GM19455 (cell line): ENCODE measurements at regions not wholly inside any gene's neighbourhood (a gene's known extent, or its start where the extent isn't known, plus 50 kb on each side); places are given as distances from the start of the nearest gene placed in this dataset.
"Not testable (repeated sequence)": the region's sequence is repeated elsewhere in the genome, so short reads cannot be mapped to it uniquely, and the experiment has no call there.

Experiments
- ATAC-seq: cut with Tn5 transposase; IDR thresholded peaks from one replicate; pipeline ENCODE4 v1.9.1; 2021; ENCODE audit not compliant: unreplicated experiment

DNA sequence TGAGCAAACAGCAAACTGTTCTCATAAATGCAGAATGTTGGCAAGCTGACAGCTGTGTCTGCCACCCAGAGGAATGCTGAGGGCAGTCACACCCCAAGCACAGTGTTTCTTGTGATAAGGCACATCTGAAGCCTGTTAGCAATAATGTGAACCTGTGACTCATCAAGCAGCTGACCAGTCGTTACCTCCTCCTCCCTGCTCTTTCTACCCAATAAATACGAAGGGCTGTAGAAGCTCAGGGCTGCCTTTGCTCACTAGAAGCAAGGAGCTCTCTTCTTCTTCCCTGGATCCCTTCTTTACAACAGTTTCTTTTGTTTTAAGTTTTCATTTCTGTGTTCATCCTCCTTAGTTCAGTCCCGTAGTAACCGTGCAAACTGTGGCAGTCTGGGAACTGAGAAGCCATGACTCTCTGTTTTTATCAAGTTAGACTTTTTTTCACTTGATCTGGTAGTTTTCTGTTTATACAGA, 160.3 kb upstream of the ZNF184 start:
- not testable (repeated sequence) for ATAC-seq

DNA sequence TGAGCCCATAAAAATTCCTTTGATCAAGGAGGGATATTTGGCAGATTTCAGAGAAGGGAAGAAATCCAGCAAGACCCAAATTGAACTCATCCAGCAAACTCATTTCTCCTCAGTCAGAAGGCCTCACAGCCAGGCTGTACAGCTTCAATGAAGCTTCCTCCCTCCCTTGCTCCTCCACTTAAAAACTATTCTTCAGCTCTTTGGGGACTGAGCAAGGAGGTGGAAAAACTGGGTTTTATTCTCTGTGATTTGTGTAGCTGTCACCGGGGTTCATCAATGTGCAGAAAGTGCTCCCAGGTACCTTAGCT, 158.7 kb upstream of the ZNF184 start:
- ATAC-seq = no peak

DNA sequence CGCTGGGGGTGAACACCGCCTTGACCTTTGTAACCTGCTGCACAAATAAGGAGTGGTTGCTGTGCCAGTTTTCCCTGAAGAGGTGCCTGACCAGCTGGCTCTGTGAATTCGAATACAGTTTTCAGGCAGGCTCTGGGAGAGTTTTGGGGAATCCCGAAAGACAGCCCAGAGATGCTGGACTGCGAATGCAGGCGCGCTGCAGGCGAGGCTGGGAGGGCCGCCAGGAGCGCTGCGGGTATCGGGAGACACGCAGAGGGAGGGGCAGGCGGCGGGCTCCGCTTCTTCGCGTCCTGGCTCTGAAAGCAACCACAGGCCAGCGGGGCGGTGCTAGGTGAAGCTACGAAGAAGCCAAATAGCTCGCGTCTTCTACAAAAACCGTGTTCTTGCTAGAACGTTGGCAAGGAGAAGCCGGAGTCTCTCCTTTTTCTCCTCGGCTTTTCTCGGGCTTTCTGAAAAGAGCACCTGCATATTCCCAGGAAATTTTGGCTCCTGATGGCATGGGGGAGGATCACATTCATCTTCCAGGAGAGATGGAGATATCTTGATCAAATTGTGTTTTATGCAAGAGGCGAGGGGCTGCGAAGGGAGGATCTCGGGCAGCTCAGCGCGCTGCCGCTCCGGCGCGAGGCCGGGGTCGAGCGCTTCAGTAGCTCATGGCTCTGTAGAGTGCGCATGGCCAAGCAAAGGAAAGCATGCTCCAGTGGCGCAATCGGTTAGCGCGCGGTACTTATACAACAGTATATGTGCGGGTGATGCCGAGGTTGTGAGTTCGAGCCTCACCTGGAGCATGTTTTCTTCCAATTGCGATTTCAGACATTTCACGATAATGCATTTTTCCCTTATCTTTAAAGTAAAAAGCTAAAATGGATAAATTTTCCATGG, 158.1 kb upstream of the ZNF184 start:
- no peak for ATAC-seq

DNA sequence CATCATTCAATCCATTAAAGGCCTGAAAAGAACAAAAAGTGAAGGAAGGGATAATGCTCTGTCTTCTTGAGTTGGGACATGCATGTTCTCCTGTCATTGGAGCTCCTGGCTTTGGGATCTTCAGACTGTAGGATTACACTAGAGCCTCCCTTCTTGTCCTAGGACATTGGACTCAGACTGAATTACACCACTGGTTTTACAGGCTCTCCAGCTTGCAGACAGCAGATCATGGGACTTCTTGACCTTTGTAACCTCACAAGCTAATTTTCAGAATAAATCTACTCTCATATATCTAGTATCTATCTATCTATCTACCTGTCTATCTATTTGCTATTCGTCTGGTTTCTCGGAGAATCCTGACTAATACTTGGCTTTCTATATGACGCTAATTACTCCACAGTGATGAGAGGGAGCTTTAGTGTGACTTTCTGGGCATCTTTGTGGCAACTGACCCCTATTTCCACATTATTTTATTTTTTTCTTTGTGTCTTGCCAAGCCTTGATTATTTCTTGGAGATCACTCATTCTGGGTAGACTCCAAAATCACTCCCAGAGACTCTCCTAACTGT, 151.9 kb upstream of the ZNF184 start:
- ATAC-seq = no peak

DNA sequence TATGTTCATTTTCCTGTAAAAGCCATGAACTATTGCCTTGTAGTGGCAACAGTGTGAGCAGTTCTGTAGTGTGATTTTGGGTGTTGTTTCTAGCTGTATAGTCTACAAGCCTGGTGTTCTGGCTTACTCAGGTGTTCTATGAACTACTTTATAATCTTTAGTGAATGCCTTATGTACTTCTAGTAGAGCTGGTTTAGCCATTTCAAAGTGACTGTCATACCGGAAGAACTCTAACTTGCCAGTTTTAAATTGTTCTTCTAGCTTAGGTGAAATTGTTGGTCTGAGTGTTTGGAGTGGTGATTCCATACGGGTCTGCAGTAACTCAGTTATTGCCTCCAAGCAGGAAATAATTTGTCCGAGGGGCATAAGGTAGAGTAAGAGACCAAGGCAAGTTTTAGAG, 150.2 kb upstream of the ZNF184 start:
- ATAC-seq = no peak

DNA sequence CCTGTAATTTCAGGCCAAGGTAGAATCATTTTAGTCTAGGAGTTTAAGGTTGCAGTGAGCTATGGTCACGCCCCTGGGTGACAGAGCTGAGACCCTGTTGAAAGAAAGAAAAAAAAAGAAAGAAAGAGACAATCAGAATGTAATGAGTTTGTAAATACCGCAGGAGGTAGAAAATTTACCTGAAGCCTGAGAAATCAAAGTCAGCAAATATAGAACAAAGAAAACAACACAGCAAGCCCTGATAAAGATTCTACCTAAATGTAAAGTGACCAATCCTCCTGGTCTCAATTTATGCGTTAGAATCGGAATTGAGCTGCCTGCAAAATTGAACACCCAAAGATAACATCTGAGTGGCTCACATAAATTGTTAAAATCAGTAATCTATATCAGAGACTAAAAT, 146.5 kb upstream of the ZNF184 start:
- no peak for ATAC-seq

DNA sequence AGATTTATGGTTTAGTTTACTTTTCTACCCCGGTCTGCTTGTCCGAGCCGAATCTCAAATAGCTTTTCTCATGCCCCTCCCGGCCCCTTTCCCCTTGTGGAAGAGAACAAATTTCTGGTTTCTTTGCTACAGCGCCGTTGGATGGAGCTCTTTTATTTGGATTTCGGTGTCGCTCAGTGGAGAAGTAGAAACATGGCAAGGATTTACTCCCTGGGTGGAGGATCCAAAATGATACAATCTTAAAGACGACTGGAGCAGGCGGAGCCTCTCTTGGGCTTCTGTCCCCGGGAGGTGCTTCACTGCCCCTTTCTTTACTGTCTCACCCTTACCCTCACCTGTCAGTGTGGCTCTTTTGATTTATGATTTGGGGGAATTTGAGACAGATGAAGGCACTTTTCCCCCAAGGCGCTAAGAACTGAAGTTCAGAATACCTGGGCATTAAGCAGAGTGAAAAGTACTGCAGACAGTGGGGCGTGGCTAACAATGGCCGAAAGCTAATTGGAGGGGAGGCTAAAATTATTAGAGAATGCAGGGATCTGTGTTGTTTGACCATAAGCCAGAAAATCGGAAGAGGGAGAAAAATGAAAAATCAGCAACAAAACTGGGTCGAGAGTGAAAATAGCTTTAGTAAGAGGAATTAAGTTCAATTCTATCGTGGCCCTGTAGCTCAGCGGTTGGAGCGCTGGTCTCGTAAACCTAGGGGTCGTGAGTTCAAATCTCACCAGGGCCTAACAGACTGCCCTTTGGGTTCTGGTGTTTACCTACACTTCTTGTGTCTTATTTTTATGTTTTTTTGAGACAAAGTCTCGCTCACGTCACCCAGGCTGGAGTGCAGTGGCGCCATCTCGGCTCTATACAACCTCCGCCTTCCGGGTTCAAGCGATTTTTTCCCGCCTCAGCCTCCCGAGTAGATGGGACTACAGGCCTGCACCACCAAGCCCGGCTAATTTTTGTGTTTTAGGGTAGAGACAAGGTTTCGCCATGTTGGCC, 145.1 kb upstream of the ZNF184 start:
- ATAC-seq = no peak

DNA sequence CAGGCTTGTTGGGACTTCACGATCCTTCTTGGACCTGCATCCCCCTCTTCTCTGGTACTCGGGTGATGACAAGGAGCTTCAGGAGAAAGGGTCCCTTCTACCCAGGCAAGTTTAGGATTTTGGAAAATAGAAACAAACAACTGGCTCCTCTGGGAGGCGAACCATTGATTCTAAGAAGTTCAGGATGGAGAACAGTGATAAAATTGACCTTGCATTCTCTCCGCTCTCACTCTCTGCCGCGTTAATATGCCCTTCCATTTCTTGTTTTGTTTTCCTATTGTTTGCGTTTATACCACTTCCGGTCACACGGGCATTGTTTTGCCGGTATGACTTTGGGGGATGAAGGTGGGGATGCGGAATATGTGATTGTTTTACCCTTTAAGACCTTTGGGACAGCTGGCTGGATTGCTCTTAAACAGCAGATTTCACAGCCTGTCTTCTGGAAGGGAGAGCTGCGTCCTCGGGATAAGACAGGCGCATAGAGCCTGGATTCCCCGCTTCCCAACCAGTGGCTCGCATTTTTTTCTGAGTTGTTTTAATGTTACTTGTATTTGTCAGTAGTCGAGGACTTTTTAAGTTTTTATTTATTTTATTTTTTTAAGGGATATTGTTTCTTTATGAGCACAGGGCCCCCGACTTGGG, 144.3 kb upstream of the ZNF184 start:
- no peak for ATAC-seq

DNA sequence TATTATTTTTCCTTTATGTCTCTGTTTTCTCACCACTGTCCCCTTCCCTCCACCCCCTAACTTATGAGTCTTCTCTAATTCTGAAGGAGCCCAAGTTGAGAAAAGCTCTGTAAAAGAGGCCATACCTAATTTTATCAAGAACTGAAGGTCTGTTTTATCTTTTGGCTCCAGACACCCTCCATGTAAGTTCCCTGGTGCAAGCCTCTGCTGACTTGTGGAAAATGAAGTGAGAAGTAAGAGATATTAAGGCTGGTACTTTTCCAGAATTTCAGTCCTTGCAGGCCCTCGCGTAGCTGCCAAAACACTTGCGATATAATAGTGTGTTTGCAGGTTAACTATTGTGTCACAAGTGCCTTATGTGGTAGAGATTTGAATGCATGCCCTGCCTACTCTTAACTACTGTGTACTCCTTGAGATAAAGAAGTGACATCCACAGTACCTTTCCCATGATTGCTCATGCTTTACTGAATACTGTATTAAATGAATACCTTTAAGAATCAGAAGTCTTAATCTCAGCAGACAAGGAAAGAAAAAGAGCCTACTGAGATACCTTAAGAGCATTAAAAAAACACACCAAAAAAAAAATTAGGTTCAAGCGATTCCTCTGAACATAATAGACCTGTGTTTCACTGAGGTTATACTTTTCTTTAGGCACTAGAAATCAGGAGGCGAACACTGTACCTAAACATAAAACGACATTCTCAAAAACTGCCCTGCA, 143.6 kb upstream of the ZNF184 start:
- no peak for ATAC-seq

DNA sequence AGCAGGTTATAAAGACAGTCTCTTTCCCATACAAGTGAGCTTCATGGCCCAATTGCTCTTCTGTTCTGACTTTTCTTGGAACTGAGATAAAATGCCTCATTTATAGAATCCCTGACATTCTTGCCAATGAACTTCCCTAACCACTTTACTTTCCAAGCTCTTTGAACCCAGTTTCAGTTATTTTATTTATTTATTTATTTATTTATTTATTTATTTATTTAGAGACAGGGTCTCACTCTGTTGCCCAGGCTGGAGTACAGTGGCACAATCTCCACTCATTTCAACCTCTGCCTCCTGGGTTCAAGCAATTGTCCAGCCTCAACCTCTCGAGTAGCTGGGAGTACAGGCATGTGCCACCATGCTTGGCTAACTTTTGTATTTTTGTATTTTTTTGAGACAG, 138.5 kb upstream of the ZNF184 start:
- ATAC-seq = no peak

DNA sequence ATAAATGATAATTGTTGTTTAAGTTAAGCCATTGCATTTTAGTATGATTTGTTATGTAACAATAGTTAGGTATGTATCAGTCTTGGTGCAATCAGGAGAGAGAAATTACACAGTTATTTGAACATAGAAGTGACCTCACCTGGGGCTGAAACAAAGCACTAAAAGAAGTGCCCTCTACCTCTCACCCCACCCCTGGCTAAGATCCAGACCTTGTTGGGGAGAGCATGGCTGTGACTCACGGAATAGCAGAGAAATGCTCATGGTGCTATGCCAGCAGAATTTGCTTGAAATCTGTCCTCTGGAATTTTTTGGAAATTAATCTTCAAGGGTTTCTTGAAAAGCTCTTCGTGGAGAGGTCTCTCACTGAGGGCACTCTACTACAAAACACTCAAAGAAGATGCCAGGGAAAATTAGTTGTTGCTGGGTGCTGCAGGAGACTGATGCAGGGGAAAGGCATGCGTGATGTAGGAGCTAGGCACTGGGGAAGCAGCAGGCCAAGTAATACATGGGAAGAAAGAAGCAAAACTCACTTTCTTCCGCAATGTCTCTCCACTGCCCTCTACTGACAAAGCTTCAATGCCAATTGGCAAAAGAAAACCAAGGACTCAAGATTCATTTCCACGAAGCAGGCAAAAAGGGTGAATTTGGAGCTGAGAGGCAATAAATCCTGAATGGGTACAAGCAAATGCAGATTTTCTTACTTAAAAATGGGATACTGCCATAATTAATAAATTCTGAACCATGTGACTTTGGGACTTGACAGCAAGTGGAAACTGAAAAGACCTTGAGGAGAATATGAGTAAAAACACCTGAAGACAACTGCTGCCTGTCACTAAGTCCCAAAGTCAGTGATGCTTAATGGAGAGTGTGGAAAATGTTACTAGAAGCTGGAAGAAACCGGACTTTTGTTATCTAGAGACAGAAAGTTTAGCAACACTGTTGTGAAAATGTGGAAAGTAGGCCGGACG, 136.3 kb upstream of the ZNF184 start:
- ATAC-seq = no peak

DNA sequence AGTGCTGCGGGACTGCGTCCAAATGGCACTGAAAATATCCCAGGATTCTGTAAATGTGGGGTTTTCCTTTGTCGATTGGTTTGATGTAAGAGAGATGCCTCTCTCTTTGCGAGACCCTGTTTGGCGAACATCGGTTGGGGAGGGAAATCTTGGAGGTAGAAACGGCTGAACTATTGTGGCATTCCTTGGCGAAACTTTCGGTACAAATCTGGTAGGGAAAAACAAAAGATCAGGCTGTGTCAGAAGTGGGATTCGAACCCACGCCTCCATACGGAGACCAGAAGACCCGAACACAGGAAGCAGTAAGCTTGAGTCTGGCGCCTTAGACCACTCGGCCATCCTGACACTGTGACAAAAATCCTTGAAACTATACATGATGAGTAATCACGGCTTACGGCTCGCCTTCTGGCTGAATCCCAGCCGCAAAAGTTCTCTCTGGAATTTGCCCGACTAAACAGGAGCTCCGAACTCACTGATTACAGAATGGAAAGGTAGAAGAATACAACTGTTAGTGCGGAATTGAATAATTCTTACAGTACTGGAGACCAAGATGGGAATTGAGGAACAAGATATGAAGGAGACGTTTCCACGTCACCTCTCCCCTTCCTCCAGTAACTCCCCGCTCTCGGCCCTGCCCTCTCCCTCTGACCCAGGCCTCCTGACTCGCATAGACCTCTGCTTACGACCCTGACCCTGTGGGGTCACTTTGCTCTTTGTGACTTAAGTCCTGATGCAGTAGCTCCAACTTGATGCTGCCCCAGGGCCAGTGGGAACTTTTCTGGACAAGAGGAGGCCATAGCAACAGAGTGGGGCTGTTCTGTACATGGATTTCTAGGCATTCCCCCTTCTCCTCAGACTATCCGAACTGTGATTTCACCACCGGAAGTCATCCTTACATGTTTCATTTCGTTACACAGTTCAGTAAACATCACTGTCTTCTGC, 132.8 kb upstream of the ZNF184 start:
- ATAC-seq = no peak

DNA sequence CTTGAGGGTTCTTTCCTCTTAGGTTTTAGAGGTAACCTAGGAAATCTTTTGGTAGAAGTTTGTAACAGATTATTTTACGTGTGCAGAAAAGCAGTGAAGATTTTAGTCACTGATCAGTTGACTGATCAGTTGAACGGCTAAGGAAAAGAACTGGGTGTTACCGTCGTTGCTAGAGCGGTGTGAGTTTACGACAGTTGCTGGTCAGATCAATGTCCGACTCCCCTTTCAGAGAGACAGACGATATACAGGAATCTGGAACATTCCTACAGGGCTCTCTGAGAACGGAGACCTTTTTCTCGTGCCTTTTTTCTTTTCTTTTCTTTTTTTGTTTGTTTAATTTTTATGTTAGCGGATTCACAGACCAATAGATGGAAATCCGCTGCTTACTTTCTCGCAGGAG, 132.1 kb upstream of the ZNF184 start:
- no peak for ATAC-seq

DNA sequence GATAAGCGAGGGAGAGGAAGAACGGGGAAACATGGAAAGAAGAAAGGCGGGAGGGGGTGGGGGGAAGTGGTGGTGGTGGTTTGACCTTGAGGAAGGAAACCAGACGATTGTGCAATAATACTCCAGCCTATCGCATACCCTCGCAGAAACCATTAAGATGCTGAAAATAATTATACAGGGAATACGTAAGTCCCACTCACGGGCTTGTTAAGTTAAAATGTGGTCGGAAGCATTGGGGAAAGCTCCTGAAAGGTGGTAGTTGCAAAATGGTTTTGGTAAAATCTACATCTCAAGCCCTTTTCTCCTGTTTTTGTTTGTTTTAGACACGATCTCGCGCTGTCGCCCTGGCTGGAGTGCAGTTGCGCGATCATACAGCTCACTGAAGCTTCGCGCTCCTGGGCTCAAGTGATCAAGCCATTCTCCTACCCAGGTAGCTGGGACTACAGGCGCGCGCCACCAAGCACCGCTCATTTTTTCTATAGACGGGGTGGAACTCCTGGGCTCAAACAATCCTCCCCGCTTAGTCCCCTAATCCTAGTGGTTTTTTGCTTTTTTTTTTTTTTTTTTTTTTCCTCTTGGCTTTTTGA, 128.9 kb upstream of the ZNF184 start:
- no peak for ATAC-seq

DNA sequence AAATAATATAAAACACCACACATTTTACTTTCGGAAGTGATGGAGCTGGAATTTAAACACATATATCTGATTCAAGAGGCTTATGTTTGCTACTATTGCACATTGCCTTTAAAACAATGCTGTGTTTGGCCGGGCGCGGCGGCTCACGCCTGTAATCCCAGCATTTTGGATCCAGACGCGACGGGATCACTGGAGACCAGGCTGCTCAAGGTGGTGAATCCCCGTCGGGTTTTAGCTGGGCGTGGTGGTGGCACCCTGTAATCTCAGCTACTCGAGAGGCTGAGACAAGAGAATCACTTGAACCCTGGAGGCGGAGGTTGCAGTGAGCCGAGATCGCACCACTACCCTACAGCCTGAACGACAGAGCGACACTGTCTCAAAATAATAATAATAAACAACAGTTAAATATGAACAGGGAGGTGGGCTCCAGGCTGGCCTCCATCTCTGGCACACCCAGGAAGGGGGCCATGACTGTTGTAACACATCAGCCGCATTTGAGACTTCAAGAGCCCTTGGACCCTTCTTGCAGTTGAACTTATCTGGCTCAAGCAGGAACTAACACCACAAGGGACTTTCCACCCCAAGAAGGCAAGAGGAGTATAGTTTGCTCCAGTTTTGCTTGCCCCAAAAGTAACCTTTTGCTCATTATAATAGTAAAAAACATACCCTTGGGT, 127.1 kb upstream of the ZNF184 start:
- no peak for ATAC-seq

DNA sequence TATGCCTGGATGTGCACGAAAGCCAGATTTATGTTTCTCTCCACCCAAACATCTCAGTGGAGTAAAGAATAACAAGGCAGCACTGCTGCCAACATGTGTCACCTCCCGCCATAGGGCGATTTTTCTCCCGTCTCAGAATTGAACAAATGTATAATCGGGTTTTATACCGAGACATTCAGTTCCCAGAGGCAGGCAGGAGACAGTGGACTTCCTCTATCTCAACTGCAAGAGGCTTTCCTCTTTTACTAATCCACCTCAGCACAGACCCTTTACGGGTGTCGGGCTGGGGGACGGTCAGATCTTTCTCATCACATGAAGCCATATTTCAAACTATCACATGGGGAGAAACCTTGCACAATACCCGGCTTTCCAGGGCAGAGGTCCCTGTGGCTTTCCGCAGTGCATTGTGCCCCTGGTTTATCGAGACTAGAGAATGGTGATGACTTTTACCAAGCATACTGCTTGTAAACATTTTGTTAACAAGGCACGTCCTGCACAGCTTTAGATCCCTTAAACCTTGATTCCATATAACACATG, 124.2 kb upstream of the ZNF184 start:
- ATAC-seq = not testable (repeated sequence)

DNA sequence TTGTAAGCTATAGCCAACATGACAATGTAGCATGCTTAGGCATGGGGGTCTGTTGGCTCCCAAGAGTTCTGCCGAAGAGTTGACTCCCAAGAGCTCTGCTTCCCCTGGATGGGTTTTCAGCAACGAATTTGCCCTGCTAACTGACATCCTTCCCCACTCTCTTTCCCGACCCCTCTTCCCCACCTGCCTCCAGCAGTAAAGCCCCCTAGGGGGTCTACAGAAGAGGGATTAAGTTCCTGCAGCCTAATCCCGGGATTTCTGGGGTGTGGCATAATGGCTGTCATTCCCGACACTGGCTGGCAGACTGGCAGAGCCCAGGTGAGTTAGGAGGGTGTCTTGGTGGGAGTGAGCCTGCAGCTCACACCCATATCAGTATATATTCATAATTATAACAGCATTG, 121.0 kb upstream of the ZNF184 start:
- ATAC-seq = no peak
